MM.1S (cell line): ENCODE measurements at regions not wholly inside any gene's neighbourhood (a gene's known extent, or its start where the extent isn't known, plus 50 kb on each side); places are given as distances from the start of the nearest gene placed in this dataset.

ENCODE experiments used
- DNase-seq: peaks from one replicate; pipeline ENCODE4 v3.0.0-alpha.2; 2015
- H2AFZ ChIP-seq: fragments of 300-600 bp; sonication (generic); 2 replicates; pipeline ENCODE4 v1.6.0; 2016; ENCODE audit warnings: antibody characterized with exemption, low read length
- H3F3A ChIP-seq: fragments of 300-600 bp; sonication (generic); 2 replicates; pipeline ENCODE4 v1.6.1; 2016; ENCODE audit warnings: mild to moderate bottlenecking, antibody characterized with exemption, low read length, moderate library complexity, mixed read lengths; ENCODE audit not compliant: insufficient read depth
- H3K27ac ChIP-seq: fragments of 300-600 bp; sonication (generic); 2 replicates; pipeline ENCODE4 v1.5.1; 2016; ENCODE audit warnings: mild to moderate bottlenecking, low read length
- H3K27me3 ChIP-seq: fragments of 300-600 bp; sonication (generic); replicated peaks from 2 replicates; pipeline ENCODE4 v1.6.0; 2016; ENCODE audit warnings: low read length; ENCODE audit not compliant: insufficient read depth
- H3K36me3 ChIP-seq: fragments of 300-600 bp; sonication (generic); replicated peaks from 2 replicates; pipeline ENCODE4 v1.6.1; 2016; ENCODE audit warnings: mild to moderate bottlenecking, low read length, mixed read lengths; ENCODE audit not compliant: insufficient read depth
- H3K4me1 ChIP-seq: fragments of 300-600 bp; sonication (generic); 2 replicates; pipeline ENCODE4 v1.6.1; 2016; ENCODE audit warnings: low read length, mixed read lengths
- H3K4me2 ChIP-seq: fragments of 300-600 bp; sonication (generic); 2 replicates; pipeline ENCODE4 v1.6.0; 2016; ENCODE audit warnings: low read depth, low read length
- H3K4me3 ChIP-seq: fragments of 300-600 bp; sonication (generic); 2 replicates; pipeline ENCODE4 v1.5.1; 2016; ENCODE audit warnings: low read length, mixed read lengths
- H3K79me2 ChIP-seq: fragments of 300-600 bp; sonication (generic); 2 replicates; pipeline ENCODE4 v1.6.1; 2016; ENCODE audit warnings: mixed run types, low read length, mixed read lengths
- H3K9ac ChIP-seq: fragments of 300-600 bp; sonication (generic); 2 replicates; pipeline ENCODE4 v1.6.1; 2016; ENCODE audit warnings: low read length, mixed read lengths
- H3K9me2 ChIP-seq: fragments of 300-600 bp; sonication (generic); replicated peaks from 2 replicates; pipeline ENCODE4 v1.6.1; 2016; ENCODE audit warnings: mild to moderate bottlenecking, low read length, mixed read lengths; ENCODE audit not compliant: insufficient read depth
- H3K9me3 ChIP-seq: fragments of 300-600 bp; sonication (generic); replicated peaks from 2 replicates; pipeline ENCODE4 v1.6.1; 2016; ENCODE audit warnings: mild to moderate bottlenecking, low read length, mixed read lengths; ENCODE audit not compliant: insufficient read depth
- H4K20me1 ChIP-seq: fragments of 300-600 bp; sonication (generic); 2 replicates; pipeline ENCODE4 v1.6.1; 2016; ENCODE audit warnings: mild to moderate bottlenecking, low read length, moderate library complexity, mixed read lengths; ENCODE audit not compliant: insufficient read depth
- EZH2 ChIP-seq: fragments of 300-600 bp; sonication (generic); optimal IDR thresholded peaks from 2 replicates; pipeline ENCODE3; 2017; ENCODE audit warnings: low read depth, mild to moderate bottlenecking, antibody characterized with exemption, low read length, mixed read lengths
- EZH2phosphoT487 ChIP-seq: fragments of 300-600 bp; sonication (generic); IDR thresholded peaks from 2 replicates; pipeline ENCODE4 v1.6.1; 2018; ENCODE audit warnings: antibody characterized with exemption, low read length
- TF ChIP-seq, protein P1 (sequence below): fragments of 300-600 bp; sonication (generic); IDR thresholded peaks from 2 replicates; pipeline ENCODE4 v1.5.1; 2016; ENCODE audit warnings: antibody characterized with exemption, low read length, mixed read lengths

DNA sequence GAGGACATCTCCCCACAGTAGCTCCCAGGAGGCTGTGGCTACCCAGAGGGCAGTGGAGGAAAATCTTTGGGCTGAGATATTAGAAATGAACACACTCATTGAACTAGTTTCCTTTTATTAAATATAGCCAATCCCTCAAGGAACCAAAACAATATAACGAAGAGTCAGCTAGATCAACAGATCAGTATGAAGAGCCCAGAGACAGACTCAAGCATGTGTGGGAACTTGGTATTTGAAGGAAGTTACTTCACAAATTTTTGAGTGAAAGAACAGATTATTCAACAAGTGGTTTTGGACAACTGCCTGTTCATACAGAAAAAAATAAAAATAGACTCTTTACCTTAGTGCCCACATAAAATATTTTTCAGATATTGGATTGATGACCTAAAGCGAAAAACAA is 183.6 kb upstream of the PMFBP1 start:
- no peaks in the 10 kb centered on the region for H3K9me3 ChIP-seq

DNA sequence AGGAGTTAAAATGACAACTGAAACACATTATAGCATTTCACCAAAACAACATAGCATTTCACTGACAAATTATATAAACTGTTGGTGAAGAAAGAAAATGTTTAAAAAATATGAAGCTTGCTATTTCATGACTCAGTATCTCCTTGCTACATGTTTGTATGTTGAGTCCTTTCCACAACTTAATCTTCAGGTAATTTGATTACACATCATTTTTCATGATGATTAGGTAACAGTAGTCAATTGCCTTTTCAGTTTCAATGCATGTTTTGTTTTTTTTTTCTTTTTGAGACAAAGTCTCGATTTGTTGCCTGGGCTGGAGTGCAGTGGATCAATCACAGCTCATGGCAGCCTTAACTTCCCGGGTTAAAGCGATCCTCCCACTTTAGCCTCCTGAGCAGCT is 177.8 kb upstream of the PMFBP1 start:
- H3K79me2 ChIP-seq, result no peaks in the 10 kb centered on the region
- no peaks in the 10 kb centered on the region for H3K9me3 ChIP-seq
- H3K27me3 ChIP-seq, result no peaks in the 10 kb centered on the region
- no peaks in the 10 kb centered on the region for H3K4me1 ChIP-seq
- H3K27ac ChIP-seq, result no peak overlapping the region
- H3K9ac ChIP-seq, result no peak overlapping the region
- no peaks in the 10 kb centered on the region for H3K9me2 ChIP-seq
- TF ChIP-seq EZH2, result no peak
- no peak for TF ChIP-seq EZH2phosphoT487
- TF ChIP-seq, protein P1, sequence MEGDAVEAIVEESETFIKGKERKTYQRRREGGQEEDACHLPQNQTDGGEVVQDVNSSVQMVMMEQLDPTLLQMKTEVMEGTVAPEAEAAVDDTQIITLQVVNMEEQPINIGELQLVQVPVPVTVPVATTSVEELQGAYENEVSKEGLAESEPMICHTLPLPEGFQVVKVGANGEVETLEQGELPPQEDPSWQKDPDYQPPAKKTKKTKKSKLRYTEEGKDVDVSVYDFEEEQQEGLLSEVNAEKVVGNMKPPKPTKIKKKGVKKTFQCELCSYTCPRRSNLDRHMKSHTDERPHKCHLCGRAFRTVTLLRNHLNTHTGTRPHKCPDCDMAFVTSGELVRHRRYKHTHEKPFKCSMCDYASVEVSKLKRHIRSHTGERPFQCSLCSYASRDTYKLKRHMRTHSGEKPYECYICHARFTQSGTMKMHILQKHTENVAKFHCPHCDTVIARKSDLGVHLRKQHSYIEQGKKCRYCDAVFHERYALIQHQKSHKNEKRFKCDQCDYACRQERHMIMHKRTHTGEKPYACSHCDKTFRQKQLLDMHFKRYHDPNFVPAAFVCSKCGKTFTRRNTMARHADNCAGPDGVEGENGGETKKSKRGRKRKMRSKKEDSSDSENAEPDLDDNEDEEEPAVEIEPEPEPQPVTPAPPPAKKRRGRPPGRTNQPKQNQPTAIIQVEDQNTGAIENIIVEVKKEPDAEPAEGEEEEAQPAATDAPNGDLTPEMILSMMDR, result no peak
- no peak overlapping the region for H2AFZ ChIP-seq
- H3K4me3 ChIP-seq, result no peak overlapping the region
- H4K20me1 ChIP-seq, result no peaks in the 10 kb centered on the region
- no peaks in the 10 kb centered on the region for H3F3A ChIP-seq
- no peak overlapping the region for H3K4me2 ChIP-seq
- no peaks in the 10 kb centered on the region for H3K36me3 ChIP-seq
- no peak for DNase-seq

More for the DNA sequence above, 183.6 kb upstream of the PMFBP1 start:
- no peaks in the 10 kb centered on the region for H3F3A ChIP-seq
- H3K4me2 ChIP-seq, result no peak overlapping the region
- no peak overlapping the region for H3K4me3 ChIP-seq
- H3K36me3 ChIP-seq, result no peaks in the 10 kb centered on the region
- no peak overlapping the region for H3K9ac ChIP-seq
- H3K4me1 ChIP-seq, result no peaks in the 10 kb centered on the region
- H4K20me1 ChIP-seq, result no peaks in the 10 kb centered on the region
- no peaks in the 10 kb centered on the region for H3K79me2 ChIP-seq
- no peaks in the 10 kb centered on the region for H3K9me2 ChIP-seq
- H2AFZ ChIP-seq, result no peak overlapping the region
- H3K27ac ChIP-seq, result no peak overlapping the region
- DNase-seq, result no peak
- no peaks in the 10 kb centered on the region for H3K27me3 ChIP-seq
- TF ChIP-seq, protein P1, result no peak
- no peak for TF ChIP-seq EZH2
- no peak for TF ChIP-seq EZH2phosphoT487

DNA sequence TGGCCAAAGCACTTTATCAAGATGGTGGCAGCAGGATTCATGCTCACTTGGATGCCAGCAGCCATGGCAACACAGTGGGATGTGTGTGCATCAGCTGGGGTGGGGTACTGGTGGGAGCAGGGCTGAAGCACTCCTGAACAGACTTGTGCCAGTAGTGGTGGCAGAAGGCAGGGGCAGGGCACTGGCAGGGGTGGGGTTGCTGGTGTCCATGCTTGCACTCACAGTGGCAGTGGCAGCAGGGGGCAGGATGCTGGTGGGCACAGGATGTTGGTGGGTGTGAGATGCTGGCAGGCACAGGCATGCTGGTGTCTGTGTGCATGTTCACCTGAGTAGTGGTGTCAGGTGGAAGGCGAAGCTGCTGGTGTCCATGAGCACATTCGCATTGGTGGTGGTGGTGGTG is 161.0 kb upstream of the PMFBP1 start:
- H4K20me1 ChIP-seq, result no peaks in the 10 kb centered on the region
- no peaks in the 10 kb centered on the region for H3K79me2 ChIP-seq
- H3K4me1 ChIP-seq, result no peaks in the 10 kb centered on the region
- H3K9ac ChIP-seq, result no peak overlapping the region
- H3K36me3 ChIP-seq, result no peaks in the 10 kb centered on the region
- no peak for DNase-seq
- no peaks in the 10 kb centered on the region for H3K9me3 ChIP-seq
- H3K9me2 ChIP-seq, result no peaks in the 10 kb centered on the region
- no peak overlapping the region for H3K4me3 ChIP-seq
- no peak overlapping the region for H2AFZ ChIP-seq
- H3F3A ChIP-seq, result no peaks in the 10 kb centered on the region
- no peaks in the 10 kb centered on the region for H3K27me3 ChIP-seq
- no peak overlapping the region for H3K27ac ChIP-seq
- TF ChIP-seq EZH2phosphoT487, result no peak
- TF ChIP-seq EZH2, result no peak
- TF ChIP-seq, protein P1, result no peak
- H3K4me2 ChIP-seq, result no peak overlapping the region
